ENCODE measurements at regions not wholly inside any gene's neighbourhood (a gene's known extent, or its start where the extent isn't known, plus 50 kb on each side); places are given as distances from the start of the nearest gene placed in this dataset.

- no peak for TF ChIP-seq MAX (IDR thresholded peaks at IDR 0.05; ENCODE audit: low read depth, low read length)
- no peak for TF ChIP-seq CREB1 (IDR thresholded peaks at IDR 0.05; ENCODE audit: low read depth)
- TF ChIP-seq SUPT20H (IDR thresholded peaks at IDR 0.05; ENCODE audit: borderline replicate concordance, control insufficient read depth, low read depth, low read length): no peak
- no peak for TF ChIP-seq TAF1 (IDR thresholded peaks at IDR 0.05; ENCODE audit: borderline replicate concordance, low read depth, low read length)
- no peak for TF ChIP-seq POLR2A (IDR thresholded peaks at IDR 0.05; ENCODE audit: low read depth, low read length)
- no peak for TF ChIP-seq STAT1 (conservative IDR thresholded peaks at IDR 0.05)
- TF ChIP-seq, protein P1, sequence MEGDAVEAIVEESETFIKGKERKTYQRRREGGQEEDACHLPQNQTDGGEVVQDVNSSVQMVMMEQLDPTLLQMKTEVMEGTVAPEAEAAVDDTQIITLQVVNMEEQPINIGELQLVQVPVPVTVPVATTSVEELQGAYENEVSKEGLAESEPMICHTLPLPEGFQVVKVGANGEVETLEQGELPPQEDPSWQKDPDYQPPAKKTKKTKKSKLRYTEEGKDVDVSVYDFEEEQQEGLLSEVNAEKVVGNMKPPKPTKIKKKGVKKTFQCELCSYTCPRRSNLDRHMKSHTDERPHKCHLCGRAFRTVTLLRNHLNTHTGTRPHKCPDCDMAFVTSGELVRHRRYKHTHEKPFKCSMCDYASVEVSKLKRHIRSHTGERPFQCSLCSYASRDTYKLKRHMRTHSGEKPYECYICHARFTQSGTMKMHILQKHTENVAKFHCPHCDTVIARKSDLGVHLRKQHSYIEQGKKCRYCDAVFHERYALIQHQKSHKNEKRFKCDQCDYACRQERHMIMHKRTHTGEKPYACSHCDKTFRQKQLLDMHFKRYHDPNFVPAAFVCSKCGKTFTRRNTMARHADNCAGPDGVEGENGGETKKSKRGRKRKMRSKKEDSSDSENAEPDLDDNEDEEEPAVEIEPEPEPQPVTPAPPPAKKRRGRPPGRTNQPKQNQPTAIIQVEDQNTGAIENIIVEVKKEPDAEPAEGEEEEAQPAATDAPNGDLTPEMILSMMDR (IDR thresholded peaks at IDR 0.05 in 2 of 3, conservative IDR thresholded peaks at IDR 0.05 in 1 of 3; ENCODE audit: control insufficient read depth in 2 of 3, extremely low read depth in 1 of 3, insufficient read depth in 1 of 3, low read depth in 3 of 3, low read length in 3 of 3): no peak
- TF ChIP-seq GABPA (IDR thresholded peaks at IDR 0.05; ENCODE audit: low read depth): no peak
- no peak for TF ChIP-seq ATF7 (IDR thresholded peaks at IDR 0.05; ENCODE audit: low read depth)
- TF ChIP-seq, protein P2, sequence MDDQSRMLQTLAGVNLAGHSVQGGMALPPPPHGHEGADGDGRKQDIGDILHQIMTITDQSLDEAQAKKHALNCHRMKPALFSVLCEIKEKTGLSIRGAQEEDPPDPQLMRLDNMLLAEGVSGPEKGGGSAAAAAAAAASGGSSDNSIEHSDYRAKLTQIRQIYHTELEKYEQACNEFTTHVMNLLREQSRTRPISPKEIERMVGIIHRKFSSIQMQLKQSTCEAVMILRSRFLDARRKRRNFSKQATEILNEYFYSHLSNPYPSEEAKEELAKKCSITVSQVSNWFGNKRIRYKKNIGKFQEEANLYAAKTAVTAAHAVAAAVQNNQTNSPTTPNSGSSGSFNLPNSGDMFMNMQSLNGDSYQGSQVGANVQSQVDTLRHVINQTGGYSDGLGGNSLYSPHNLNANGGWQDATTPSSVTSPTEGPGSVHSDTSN (IDR thresholded peaks at IDR 0.05; ENCODE audit: insufficient replicate concordance, low read depth, low read length): no peak
Measured at GRCh38 chr9:89854715-89855475, 250.1 kb downstream of the GADD45G start.
